ENCODE measurements at regions not wholly inside any gene's neighbourhood (a gene's known extent, or its start where the extent isn't known, plus 50 kb on each side); places are given as distances from the start of the nearest gene placed in this dataset.
"Not testable (repeated sequence)": the region's sequence is repeated elsewhere in the genome, so short reads cannot be mapped to it uniquely, and the experiment has no call there.

DNA sequence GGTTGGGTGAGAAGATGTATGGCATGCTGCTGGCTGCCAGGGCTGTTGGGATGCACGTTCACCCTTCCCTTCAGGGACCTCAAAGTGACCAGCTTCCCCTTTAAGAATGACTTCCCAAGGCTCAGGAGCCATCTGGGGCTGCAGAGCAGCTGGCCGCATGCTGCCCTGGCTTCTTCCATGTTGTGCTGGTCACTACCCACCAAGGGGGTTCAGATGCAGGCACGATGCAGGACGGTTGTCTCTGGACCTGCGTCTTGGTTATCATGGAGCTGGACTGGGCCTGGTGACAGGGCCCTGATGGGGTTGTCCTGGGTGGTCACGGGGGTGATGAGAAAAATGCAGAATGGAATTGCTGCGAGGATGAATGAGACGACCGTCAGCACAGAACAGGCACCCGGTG, 297.8 kb downstream of the POTED start:
- not testable (repeated sequence) for DNase-seq

DNA sequence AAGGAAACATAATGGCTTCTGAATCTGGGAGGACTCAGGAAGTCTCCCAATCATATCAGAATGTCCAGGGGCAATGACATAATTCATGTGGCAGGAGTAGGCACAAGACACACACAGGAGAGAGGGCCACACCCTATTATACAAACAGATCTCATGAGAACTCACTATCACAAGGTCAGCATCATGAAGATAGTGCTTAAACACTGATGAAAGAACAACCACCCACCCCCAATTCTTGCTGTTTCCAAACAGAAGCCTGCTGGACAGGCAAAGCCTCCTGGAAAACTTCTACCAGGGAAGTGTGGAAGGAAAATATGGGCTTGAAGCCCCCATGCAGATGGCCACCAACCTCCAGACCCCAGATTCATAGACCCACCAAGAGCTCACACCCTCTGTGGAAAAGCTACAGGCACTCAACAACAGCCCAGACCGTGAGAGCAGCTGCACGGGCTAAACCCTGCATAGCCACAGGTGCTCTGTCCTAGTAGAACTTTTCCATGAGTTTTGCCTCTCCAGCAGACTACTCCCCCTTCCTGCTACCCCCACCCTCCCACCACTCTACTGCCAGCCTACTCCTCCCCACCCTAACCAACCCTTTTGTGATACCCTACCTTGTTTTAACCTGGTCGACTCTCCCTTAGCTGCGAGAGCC, 287.1 kb downstream of the POTED start:
- DNase-seq = not testable (repeated sequence)

DNA sequence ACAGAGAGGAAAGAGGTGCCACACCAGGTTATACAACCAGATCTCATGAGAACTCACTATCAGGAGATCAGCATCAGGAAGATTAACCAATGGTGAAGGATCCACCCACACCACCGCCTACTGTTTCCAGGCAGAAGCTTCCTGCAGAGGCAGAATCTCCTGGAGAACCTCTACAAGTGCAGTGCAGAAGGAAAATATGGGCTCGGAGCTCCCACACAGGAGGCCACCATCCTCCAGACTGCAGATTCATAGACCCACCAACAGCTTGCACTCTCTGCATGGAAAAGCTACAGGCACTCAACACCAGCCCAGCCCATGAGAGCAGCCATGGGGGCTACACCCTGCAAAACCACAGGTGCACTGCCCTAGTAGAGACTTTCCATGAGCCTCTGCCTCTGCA, 284.0 kb downstream of the POTED start:
- not testable (repeated sequence) for DNase-seq

- not testable (repeated sequence) for DNase-seq
Observed at GRCh38 chr21:13893025-13893424, 283.4 kb downstream of the POTED start.

DNA sequence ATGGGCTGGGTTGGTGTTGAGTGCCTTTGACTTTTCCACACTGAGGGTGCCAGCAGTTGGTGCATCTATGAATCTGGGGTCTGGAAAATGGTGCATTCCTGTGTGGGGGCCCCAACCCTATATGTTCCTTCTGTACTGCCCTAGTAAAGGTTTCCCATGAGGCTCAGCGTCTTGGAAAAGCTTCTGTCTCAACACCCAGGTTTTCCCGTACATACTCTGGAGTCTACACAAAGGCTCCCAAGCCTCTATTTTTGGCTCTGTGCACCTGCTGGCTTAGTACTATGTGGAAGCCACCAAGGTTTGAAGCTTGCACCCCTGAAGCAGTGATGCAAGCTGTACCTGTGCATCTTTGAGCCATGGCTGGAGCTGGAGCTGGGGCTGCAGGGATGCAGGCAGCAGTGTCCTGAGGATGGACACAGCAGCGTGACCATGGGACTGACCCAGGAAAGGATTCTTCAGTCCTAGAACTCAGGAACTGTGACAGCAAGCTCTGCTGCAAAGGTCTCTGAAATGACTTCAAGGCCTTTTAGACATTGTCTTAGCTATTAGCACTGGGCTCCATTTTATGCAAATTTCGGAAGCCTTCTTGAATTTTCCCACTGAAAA, 282.7 kb downstream of the POTED start:
- not testable (repeated sequence) for DNase-seq

GRCh38 chr21:13889176-13889575, 279.6 kb downstream of the POTED start:
- not testable (repeated sequence) for DNase-seq

DNA sequence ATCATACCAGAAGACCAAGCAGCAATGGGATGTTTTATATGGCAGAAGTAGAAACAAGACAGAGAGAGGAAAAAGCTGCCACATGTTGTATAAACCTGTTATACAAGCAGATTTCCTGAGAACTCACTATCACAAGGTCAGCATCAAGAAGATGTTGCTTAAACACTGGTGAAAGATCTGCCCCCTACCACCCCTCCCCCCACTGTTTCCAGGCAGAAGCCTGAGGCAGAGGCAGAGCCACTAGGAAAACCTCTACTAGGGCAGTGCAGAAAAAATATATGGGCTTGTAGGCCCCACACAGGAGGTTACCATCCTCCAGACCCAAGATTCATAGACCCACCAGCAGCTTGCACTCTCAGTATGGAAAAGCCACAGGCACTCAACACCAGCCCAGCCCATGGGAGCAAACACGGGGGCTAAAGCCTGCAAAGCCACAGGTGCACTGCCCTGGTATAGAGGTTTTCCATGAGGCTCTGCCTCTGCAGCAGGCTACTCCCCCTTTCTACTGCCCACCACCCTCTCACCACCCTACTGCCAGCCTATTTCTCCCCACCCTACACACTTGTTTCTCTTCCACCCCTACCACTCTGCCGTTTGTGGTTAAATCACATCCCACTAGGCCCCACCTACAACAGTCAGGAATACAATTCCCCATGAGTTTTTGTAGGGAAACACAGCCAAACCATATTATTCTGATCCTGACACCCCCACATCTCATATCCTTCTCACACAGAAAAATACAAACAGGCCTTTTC, 274.2 kb downstream of the POTED start:
- DNase-seq = not testable (repeated sequence)

- not testable (repeated sequence) for DNase-seq
Observed at GRCh38 chr21:13877503-13877902, 267.9 kb downstream of the POTED start.

DNA sequence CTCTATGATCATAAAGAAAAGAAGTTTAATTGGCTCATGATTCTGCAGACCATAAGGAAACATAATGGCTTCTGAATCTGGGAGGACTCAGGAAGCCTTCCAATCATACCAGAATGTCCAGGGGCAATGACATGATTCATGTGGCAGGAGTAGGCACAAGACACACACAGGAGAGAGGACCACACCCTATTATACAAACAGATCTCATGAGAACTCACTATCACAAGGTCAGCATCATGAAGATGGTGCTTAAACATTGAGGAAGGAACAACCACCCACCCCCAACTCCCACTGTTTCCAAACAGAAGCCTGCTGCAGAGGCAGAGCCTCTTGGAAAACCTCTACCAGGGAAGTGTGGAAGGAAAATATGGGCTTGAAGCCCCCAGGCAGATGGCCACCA, 267.4 kb downstream of the POTED start:
- DNase-seq = not testable (repeated sequence)

GRCh38 chr21:13874001-13874400, 264.4 kb downstream of the POTED start:
- DNase-seq = not testable (repeated sequence)

GRCh38 chr21:13854638-13855037, 245.1 kb downstream of the POTED start:
- DNase-seq = no peak

- not testable (repeated sequence) for DNase-seq
Observed at GRCh38 chr21:13850808-13851207, 241.2 kb downstream of the POTED start.

DNA sequence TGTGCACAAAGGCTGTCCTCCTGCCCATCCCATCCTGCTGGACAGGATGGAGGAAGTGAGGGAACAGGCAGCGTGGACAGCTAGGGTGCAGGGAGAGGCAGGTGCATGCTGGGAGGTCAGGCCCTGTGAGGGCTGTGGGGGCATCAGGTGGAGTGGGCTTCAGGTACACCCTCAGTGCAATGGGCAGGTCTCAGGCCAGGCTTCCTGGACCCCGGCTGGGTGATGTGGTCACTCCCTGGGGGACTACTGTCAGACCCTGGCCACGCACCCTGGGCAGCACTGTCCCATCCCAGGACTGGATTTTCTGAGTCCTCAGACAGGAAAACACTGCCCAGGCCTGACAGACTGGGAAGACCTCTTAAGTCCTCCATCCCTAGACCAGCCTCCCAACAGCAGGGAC, 239.9 kb downstream of the POTED start:
- not testable (repeated sequence) for DNase-seq

GRCh38 chr21:13846718-13847117, 237.1 kb downstream of the POTED start:
- DNase-seq = not testable (repeated sequence)

DNA sequence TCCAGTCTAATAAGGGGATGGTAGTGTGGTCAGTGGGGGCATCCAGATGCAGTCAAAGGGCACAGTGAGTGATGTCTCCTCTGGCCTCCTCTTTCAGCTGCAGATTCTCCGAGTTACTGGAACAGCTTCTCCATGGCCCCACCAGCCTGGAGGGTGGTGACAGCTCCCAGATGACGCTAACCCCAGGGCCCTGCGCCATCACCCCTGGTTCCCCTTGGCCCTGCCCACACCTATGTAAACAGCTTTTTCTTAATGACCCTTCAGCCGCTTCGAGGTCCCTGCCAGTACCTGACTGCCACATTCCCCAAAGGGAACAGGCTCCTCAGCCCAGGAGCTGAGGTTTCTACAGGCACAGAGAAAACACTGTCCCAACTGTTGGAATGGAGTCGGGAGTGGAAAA, 235.0 kb downstream of the POTED start:
- not testable (repeated sequence) for DNase-seq

DNA sequence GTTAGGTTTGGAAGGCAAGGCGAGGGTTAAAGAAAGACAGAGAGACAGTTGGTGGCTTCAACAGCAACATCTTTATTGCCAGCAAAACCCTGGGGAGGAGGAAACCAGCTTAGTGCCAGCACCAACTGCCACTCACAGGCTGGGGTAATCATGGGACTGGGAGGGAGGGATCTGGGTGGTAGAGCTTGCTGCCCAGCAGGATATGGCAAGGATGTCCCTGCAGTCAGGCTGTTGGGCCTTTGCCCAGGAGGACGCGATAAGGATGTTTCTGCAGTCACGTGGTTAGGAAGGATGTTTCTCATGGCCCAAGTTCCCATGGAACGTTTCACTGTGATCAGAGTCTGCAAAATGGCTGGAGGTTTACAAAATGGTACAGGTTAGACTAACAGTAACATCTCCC, 233.5 kb downstream of the POTED start:
- not testable (repeated sequence) for DNase-seq

DNA sequence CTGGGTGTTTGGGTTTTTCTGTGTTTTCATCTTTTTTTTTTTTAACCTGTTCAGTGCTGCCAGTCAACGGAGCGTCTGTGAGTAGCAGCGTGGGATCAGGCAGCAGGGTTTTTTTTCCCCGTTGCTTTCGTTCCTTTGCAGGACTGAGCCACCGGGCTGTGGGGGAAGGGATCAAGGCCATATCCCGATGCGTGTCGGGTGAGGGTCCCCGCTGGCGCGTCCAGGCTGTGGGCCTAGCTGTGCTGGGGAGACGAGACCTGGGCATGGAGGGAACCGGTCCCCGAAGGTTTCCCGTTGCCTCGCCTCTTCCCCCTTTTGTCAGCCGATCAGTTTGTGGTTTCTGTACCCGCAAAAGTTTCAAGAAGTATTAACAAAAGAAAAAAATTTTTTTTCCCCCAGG, 218.1 kb downstream of the POTED start:
- not testable (repeated sequence) for DNase-seq

DNA sequence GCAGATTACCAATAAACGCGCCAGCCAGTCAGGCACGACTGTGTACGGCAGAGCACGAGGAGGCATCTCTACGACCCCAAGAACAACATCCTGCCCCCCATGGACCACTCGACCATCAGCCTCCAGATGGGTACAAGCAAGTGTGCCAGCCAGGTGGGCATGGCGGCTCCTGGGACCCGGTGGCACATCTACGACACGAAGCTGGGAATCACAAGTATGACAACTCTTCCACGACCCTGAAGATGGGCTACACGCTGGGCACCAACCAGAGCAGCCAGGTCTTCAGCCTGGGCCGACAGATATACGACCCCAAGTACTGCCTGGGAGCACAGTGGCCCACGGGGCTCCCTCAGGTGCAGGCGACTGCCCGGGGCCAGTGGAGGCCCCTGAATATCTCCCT, 217.6 kb downstream of the POTED start:
- no peak for DNase-seq

- not testable (repeated sequence) for DNase-seq
Observed at GRCh38 chr21:13826511-13826910, 216.9 kb downstream of the POTED start.

- not testable (repeated sequence) for DNase-seq
Observed at GRCh38 chr21:13825218-13825778, 215.7 kb downstream of the POTED start.

GRCh38 chr21:13820286-13820685, 210.7 kb downstream of the POTED start:
- not testable (repeated sequence) for DNase-seq

GRCh38 chr21:13812191-13812590, 202.6 kb downstream of the POTED start:
- not testable (repeated sequence) for DNase-seq

- DNase-seq = not testable (repeated sequence)
Observed at GRCh38 chr21:13810559-13810958, 201.0 kb downstream of the POTED start.

Data from central memory CD4-positive, alpha-beta T cell (primary cell).